ENCODE measurements at regions not wholly inside any gene's neighbourhood (a gene's known extent, or its start where the extent isn't known, plus 50 kb on each side); places are given as distances from the start of the nearest gene placed in this dataset.
"Not testable (repeated sequence)": the region's sequence is repeated elsewhere in the genome, so short reads cannot be mapped to it uniquely, and the experiment has no call there.

DNA sequence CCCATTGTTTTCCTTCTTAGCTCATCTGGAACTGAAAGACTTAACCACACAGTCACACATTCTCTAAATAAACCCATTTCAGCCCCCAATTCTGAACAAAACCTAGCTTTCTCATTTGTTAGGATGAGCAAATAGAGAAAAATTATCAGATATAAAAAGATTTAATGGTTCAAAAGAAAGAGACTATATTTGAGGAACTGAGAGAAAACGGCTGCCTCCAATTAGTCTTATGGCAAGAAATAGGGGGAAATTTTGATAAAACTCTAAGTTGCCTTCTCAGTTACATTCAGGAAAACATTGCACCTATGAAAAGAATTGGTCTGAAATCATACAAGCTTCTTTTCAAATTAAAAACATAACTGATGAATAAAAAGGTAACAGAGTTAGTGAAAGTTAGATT is 63.7 kb upstream of the ALDH1B1 start:
- no peaks in the 10 kb centered on the region for H3K27me3 Mint-ChIP-seq (ENCODE audit: low read depth)
- intact Hi-C loops (cut with micrococcal nuclease), result no loop called here

DNA sequence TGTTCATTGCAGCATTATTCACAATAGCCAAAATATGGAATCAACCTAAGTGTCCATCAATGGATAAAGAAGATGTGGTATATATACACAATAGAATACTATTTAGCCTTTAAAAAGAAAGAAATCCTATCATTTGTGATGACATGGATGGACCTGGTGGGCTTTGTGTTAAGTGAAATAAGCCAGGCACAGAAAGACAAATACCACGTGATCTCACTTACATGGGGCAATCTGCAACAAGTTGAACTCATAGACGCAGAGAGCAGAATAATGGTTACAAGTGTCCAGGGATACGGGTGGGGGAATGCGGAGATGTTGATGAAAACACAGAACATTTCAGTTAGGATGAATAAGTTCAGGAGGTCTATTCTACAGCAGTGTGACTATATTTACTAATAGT is 66.4 kb upstream of the ALDH1B1 start:
- no peaks in the 10 kb centered on the region for H3K4me1 Mint-ChIP-seq (ENCODE audit: low read depth)

More for the DNA sequence above, 63.7 kb upstream of the ALDH1B1 start:
- Mint-ChIP-seq H3K27ac (no peak overlapping the region), H3K4me3 (ENCODE audit: low read depth) (no peak overlapping the region), H3K9me3 (no peaks in the 10 kb centered on the region), H3K36me3 (ENCODE audit: low read depth) (no peaks in the 10 kb centered on the region), H3K4me1 (ENCODE audit: low read depth) (no peaks in the 10 kb centered on the region)
- DNase-seq (ENCODE audit: low spot score), result no peak

DNA sequence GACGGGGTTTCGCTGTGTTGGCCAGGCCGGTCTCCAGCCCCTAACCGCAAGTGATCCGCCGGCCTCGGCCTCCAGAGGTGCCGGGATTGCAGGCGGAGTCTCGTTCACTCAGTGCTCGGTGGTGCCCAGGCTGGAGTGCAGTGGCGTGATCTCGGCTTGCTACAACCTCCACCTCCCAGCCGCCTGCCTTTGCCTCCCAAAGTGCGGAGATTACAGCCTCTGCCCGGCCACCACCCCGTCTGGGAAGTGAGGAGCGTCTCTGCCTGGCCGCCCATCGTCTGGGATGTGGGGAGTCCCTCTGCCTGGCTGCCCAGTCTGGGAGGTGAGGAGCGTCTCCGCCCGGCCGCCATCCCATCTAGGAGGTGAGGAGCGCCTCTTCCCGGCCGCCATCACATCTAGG is 68.3 kb upstream of the ALDH1B1 start:
- DNase-seq (ENCODE audit: low spot score); H3K4me3 Mint-ChIP-seq (ENCODE audit: low read depth); H3K36me3 Mint-ChIP-seq (ENCODE audit: low read depth); H3K9me3 Mint-ChIP-seq; H3K4me1 Mint-ChIP-seq (ENCODE audit: low read depth); intact Hi-C loops (cut with micrococcal nuclease); H3K27me3 Mint-ChIP-seq (ENCODE audit: low read depth); H3K27ac Mint-ChIP-seq: not testable (repeated sequence)

More for the DNA sequence above, 66.4 kb upstream of the ALDH1B1 start:
- Mint-ChIP-seq H3K9me3 (no peaks in the 10 kb centered on the region), H3K27me3 (ENCODE audit: low read depth) (peaks cover 3% of the 10 kb centered on the region), H3K27ac (no peak overlapping the region), H3K36me3 (ENCODE audit: low read depth) (no peaks in the 10 kb centered on the region), H3K4me3 (ENCODE audit: low read depth) (no peak overlapping the region)
- DNase-seq (ENCODE audit: low spot score), result no peak
- intact Hi-C loops (cut with micrococcal nuclease), result no loop called here

DNA sequence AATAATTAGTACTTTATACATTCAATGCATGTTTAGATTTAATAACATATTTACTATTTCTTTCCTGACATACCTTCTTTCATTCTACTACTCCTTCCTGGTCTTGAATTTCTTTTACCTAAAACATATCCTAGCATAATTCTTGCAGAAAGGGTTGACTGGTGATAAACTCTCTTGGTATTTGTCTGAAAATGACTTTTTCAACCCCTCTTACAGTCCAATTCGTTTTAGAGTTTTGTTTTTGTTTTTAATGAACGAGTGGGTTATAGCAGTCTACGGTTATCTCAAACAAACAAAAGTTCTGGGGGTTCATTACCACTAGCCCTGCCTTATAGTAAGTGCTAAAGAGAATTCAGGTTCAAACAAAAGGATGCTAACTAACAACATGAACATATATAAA is 69.6 kb upstream of the ALDH1B1 start:
- H3K4me1 Mint-ChIP-seq (ENCODE audit: low read depth), result peaks cover 3% of the 10 kb centered on the region
- no peak overlapping the region for H3K4me3 Mint-ChIP-seq (ENCODE audit: low read depth)
- no peak for DNase-seq (ENCODE audit: low spot score)
- intact Hi-C loops (cut with micrococcal nuclease), result no loop called here
- H3K9me3 Mint-ChIP-seq, result no peaks in the 10 kb centered on the region
- H3K36me3 Mint-ChIP-seq (ENCODE audit: low read depth), result no peaks in the 10 kb centered on the region
- H3K27ac Mint-ChIP-seq, result no peak overlapping the region
- H3K27me3 Mint-ChIP-seq (ENCODE audit: low read depth), result peaks cover 3% of the 10 kb centered on the region

DNA sequence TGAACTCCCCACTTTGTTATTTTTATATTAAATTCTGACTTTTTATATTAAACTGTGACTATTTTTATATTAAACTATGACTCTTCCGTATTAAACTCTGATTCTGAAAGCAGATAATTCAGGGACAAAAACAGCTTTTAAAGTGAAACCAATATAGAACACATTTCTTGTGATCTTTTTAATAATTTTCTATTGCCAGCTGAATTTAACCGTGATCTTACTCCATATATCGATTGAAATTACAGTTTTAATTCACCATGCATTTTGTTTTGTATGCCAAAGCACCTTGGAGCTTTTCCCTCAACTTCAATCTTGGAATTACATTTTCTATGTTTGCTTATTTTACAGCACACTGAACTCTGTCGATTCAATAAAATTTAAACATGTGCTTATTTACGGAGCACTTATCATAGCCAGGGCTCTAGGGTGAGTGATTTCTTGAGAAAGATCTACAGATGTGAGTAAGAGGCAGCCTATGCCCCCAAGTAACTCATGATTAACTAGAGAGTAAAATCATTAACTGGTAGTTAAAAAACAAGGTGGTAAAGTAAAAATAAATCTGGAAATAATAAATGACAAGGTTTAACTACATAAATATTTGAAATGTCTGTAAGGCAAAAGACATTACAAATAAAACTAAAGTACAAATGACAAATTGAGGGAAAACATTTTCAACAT is 72.9 kb upstream of the ALDH1B1 start:
- H3K9me3 Mint-ChIP-seq, result no peaks in the 10 kb centered on the region
- H3K4me3 Mint-ChIP-seq (ENCODE audit: low read depth), result no peak overlapping the region
- peaks cover 3% of the 10 kb centered on the region for H3K27me3 Mint-ChIP-seq (ENCODE audit: low read depth)
- DNase-seq (ENCODE audit: low spot score), result no peak
- H3K27ac Mint-ChIP-seq, result no peak overlapping the region
- intact Hi-C loops (cut with micrococcal nuclease), result no loop called here
- H3K36me3 Mint-ChIP-seq (ENCODE audit: low read depth), result no peaks in the 10 kb centered on the region
- peaks cover 3% of the 10 kb centered on the region for H3K4me1 Mint-ChIP-seq (ENCODE audit: low read depth)

DNA sequence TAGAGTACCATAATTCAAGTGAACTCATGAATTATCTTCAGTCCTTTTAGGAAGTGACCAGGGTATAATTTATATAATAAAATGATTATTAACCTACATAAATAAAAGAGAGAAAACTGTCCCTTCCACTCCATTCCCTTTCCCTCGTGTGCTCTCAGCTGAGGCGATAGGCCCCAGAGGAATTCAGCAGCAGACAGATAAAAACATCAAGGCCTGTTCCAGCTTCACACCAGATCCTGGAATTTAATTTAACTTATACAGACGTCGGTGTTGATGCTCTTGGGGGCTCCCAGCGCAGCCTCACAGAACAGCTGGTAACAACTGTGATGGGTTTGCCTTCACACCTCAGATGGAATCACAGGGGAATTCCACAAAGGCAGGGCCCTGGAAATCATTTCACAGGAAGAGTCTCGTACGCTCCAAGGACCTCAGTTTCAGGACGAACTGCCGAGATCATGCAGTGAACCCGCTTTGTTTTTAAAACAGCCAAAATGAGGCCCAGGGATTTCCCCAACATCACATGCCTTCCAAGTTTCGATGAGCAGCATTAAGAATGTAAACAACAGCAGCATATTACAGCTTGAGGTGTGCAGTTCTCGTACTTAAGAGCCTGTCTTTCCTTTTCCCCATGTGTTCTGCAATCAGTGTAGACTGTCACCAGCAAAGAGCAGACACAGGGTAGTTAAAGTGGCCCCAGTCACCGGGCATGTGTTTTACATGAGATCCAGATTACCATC is 73.6 kb upstream of the ALDH1B1 start:
- peaks cover 3% of the 10 kb centered on the region for H3K27me3 Mint-ChIP-seq (ENCODE audit: low read depth)
- H3K4me3 Mint-ChIP-seq (ENCODE audit: low read depth), result no peak overlapping the region
- DNase-seq (ENCODE audit: low spot score), result no peak
- H3K27ac Mint-ChIP-seq, result no peak overlapping the region
- intact Hi-C loops (cut with micrococcal nuclease), result no loop called here
- no peaks in the 10 kb centered on the region for H3K9me3 Mint-ChIP-seq
- H3K36me3 Mint-ChIP-seq (ENCODE audit: low read depth), result no peaks in the 10 kb centered on the region
- peaks cover 3% of the 10 kb centered on the region for H3K4me1 Mint-ChIP-seq (ENCODE audit: low read depth)

DNA sequence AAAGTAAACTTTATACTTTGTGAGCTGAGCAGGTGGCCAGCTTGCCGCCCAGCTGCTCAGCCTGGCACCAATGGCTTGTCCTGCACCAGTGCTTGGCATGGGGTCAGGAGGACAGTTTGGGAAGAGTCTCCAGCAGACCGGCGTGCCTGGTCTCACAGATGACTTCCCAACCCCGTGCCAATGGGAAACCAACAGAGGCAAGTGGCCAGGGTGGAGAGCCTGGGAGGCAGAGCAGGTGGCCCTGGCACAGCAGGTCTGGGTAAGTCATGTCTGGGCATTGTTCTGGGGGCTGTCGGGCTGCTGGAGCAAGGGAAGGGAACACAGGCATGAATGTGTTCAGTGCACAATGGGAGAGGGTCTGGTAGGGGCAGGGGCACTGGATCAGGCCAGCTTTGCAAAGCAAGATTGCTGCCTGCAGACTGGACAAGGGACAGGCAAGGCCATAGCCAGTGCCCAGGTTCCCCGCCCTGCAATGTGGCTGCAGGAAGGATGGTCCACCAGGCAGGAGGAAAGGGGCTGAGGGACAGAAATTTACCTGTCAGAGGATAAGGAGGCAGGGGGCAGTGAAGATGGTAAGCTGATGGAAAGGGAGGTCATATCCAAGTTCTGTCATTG is 76.2 kb upstream of the ALDH1B1 start:
- no peak for DNase-seq (ENCODE audit: low spot score)
- intact Hi-C loops (cut with micrococcal nuclease), result no loop called here
- H3K9me3 Mint-ChIP-seq, result no peaks in the 10 kb centered on the region
- peaks cover 2% of the 10 kb centered on the region for H3K27me3 Mint-ChIP-seq (ENCODE audit: low read depth)
- no peaks in the 10 kb centered on the region for H3K36me3 Mint-ChIP-seq (ENCODE audit: low read depth)
- no peak overlapping the region for H3K4me3 Mint-ChIP-seq (ENCODE audit: low read depth)
- peaks cover 3% of the 10 kb centered on the region for H3K4me1 Mint-ChIP-seq (ENCODE audit: low read depth)
- H3K27ac Mint-ChIP-seq, result no peak overlapping the region

DNA sequence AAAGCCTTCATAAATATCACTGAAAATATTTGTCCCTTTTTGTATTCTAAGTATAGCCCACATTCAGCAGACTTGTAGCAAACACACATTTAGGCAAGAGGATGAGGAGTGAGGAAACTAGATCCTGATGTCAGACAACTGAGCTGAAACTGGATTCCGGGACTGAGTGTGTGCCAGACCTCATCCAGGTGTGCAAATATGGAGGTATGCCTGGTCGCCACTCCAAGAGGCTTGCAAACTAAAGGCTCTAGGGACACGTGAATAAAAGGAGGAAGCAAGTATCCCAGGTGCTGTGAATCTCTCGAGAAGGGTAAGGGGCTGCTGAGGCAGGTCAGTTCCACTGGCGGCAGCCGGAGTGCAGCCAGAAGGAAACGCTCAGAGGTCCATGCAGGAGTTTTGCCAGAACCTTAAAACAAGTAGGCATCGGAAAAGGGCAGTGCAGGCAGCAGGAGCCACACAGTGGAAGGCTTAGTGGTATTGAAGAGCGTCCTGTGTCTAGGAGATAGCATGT is 77.4 kb upstream of the ALDH1B1 start:
- H3K4me1 Mint-ChIP-seq (ENCODE audit: low read depth), result peaks cover 3% of the 10 kb centered on the region
- no peaks in the 10 kb centered on the region for H3K27me3 Mint-ChIP-seq (ENCODE audit: low read depth)
- H3K27ac Mint-ChIP-seq, result no peak overlapping the region
- no peaks in the 10 kb centered on the region for H3K9me3 Mint-ChIP-seq
- no peaks in the 10 kb centered on the region for H3K36me3 Mint-ChIP-seq (ENCODE audit: low read depth)
- no peak for DNase-seq (ENCODE audit: low spot score)
- no peak overlapping the region for H3K4me3 Mint-ChIP-seq (ENCODE audit: low read depth)
- intact Hi-C loops (cut with micrococcal nuclease), result no loop called here

DNA sequence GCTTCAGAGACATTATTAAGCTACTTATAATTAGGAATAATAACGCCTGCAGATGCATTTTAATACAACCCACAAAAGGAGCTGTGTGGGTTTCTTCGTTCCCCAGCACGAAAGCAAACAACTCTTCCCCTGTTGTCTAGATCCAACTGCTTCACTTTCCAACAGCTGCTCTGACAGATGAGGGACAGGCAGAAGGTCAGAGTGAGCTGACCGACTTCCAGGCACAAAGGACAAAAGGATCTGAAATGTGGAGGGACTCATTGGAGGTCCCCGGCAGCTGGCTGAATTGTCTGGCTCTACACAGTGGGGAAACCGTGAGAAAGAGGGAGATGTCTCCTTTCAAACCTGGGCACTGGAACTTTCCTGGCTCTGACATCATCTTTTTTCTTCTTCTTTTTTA is 79.1 kb upstream of the ALDH1B1 start:
- Mint-ChIP-seq H3K27ac (no peak overlapping the region), H3K27me3 (ENCODE audit: low read depth) (no peaks in the 10 kb centered on the region), H3K4me3 (ENCODE audit: low read depth) (no peak overlapping the region), H3K36me3 (ENCODE audit: low read depth) (no peaks in the 10 kb centered on the region), H3K4me1 (ENCODE audit: low read depth) (no peaks in the 10 kb centered on the region), H3K9me3 (no peaks in the 10 kb centered on the region)
- intact Hi-C loops (cut with micrococcal nuclease), result no loop called here
- DNase-seq (ENCODE audit: low spot score), result no peak

DNA sequence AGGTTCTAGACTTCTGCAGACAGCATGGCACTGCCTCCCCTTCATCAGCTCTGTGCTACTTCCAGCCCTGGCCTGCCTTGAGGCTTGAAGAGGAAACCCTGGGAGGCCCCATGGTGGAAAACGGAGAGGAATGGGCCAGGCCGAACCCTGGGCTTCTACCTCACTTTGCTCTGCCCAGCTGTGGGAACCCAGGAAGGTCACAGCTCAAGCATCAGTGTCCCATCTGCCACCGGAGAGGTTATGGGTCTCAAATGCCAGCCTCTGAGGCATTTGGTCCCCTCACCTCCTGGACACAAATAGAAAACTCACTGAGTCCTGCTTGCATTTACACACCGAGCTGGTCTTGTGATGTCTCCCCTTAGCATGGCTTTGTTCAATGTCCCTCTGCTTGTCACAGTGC is 80.1 kb upstream of the ALDH1B1 start:
- Mint-ChIP-seq H3K4me3 (ENCODE audit: low read depth) (no peak overlapping the region), H3K27me3 (ENCODE audit: low read depth) (no peaks in the 10 kb centered on the region), H3K9me3 (no peaks in the 10 kb centered on the region), H3K36me3 (ENCODE audit: low read depth) (no peaks in the 10 kb centered on the region), H3K27ac (no peak overlapping the region), H3K4me1 (ENCODE audit: low read depth) (no peaks in the 10 kb centered on the region)
- intact Hi-C loops (cut with micrococcal nuclease), result no loop called here
- DNase-seq (ENCODE audit: low spot score), result no peak

DNA sequence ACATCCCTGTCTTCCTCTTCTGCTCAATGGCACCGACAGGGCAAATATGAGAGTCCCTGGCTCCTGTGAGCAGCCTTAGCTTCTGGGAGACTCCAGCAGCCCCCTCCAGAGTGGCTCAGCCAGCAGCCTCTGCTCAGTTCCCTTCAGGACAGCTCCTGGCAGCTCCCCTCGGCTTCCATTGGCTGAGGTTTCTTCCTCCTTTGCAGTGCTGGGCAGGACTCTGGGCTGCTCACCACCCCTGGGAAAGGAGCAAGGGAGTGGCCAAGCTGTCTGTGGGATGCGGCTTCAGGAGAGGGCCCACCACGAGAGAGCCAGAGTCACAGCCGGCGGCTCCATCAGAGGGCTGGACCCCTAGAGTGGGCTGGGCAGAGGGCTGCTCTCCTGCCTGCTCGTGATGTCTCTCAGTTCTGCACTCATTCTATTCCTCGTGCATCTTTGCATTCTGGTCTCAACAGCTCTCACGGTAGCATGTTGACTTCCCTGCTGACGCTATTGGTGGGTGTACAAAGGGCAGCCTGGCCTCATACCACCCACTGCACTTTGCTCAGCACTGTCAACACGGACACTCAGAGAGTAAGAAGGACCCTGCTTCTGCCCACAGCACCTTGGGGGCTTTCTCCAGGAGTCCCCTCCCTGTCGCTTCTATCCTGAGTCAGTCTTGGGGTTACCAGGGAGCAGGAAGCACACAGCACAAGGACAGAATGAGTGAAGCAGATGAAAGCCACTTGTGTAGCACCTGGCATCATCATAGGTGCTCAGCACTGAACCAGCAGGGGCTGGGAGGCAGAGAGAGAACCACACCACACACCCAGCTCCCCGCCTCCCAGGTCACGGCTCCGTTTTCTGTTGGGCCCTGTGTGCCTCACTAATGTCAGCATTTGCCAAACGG is 80.9 kb upstream of the ALDH1B1 start:
- H3K4me1 Mint-ChIP-seq (ENCODE audit: low read depth), result no peaks in the 10 kb centered on the region
- intact Hi-C loops (cut with micrococcal nuclease), result no loop called here
- no peak for DNase-seq (ENCODE audit: low spot score)
- H3K27me3 Mint-ChIP-seq (ENCODE audit: low read depth), result no peaks in the 10 kb centered on the region
- H3K9me3 Mint-ChIP-seq, result no peaks in the 10 kb centered on the region
- H3K36me3 Mint-ChIP-seq (ENCODE audit: low read depth), result no peaks in the 10 kb centered on the region
- H3K27ac Mint-ChIP-seq, result no peak overlapping the region
- H3K4me3 Mint-ChIP-seq (ENCODE audit: low read depth), result no peak overlapping the region

DNA sequence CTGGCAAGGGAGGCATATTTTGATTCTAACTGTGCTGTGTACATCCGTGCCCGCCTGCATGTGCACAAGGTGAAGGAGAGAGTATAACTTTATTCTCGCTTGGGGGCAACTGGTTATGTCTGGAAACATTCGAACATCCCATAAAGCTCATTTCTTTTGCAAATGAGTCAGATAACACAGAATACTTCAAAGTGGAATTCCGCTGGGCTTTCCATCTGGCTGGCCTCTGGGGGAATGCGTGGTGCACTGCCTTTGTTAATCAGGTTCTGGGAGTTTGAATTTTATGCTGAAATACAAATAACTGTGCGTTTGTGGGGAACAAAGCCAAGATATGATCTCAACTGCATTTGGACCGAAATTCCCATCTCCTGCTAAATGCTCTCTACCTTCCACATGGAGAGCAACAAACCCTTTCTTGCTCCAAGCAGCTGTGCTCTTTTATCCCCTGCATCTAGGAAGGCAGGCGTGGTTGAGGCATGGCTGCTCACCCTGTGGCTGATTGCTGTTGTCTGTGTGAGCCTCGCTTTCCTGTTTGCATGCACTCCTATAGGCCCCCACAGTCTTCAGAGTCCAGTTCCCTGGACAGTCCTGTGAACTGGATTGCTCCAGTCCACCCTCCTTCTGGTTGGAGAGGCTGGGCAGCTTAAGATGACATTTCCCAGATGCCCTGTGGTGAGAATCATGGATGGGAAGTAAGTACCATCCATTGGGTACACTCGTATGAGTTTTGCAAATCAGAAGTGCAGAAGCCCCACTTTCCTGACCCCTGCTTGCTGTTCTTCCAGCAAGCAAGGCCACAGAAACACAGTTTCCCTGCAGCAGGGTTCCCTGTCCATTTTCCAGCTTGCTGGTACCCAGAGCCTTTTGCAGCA is 82.9 kb upstream of the ALDH1B1 start:
- H3K9me3 Mint-ChIP-seq, result no peaks in the 10 kb centered on the region
- no peaks in the 10 kb centered on the region for H3K27me3 Mint-ChIP-seq (ENCODE audit: low read depth)
- H3K4me3 Mint-ChIP-seq (ENCODE audit: low read depth), result no peak overlapping the region
- intact Hi-C loops (cut with micrococcal nuclease), result no loop called here
- H3K4me1 Mint-ChIP-seq (ENCODE audit: low read depth), result no peaks in the 10 kb centered on the region
- no peak for DNase-seq (ENCODE audit: low spot score)
- no peaks in the 10 kb centered on the region for H3K36me3 Mint-ChIP-seq (ENCODE audit: low read depth)
- H3K27ac Mint-ChIP-seq, result no peak overlapping the region

Data from activated T-helper 2 cell treated with anti-CD3 and anti-CD28 coated beads, Interferon-gamma antibody, Interleukin-2, Interleukin-4, amounts not matched to agents 10 μg/mL and 5 μg/mL and 100 μg/mL, durations not matched to agents 14 hours and 24 hours and 36 hours (primary cell).